GM19468 (cell line): ENCODE measurements at regions not wholly inside any gene's neighbourhood (a gene's known extent, or its start where the extent isn't known, plus 50 kb on each side); places are given as distances from the start of the nearest gene placed in this dataset.

Source experiments
- ATAC-seq: cut with Tn5 transposase; IDR thresholded peaks from one replicate; pipeline ENCODE4 v1.9.1; 2021; ENCODE audit warnings: mild to moderate bottlenecking, moderate library complexity, moderate number of reproducible peaks; ENCODE audit not compliant: unreplicated experiment; ENCODE audit errors: extremely low read depth

- no peak for ATAC-seq
Measured at GRCh38 chr4:14184265-14184664, 556.7 kb upstream of the BOD1L1 start.

- ATAC-seq, result no peak
Measured at GRCh38 chr4:14184767-14185166, 557.2 kb upstream of the BOD1L1 start.

DNA sequence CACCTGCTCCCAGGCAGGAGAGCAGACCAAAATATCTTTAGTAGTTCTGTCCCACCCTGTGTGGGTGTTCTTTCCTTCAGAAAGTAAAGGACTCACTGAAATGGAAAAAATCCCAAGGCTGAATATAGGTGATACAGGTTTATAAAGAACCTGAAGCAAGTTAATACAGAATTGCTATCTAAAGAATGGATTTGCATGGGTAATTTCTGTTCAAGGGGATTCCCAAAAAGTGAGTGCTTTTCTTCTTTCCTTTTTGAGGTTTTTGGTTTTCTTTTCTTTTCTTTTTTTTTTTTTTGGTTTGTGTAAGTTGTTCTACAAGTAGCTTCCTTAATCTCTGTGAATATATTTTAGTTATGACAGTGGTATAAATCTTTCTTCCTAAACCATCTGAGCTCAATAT, 560.7 kb upstream of the BOD1L1 start:
- ATAC-seq, result no peak

DNA sequence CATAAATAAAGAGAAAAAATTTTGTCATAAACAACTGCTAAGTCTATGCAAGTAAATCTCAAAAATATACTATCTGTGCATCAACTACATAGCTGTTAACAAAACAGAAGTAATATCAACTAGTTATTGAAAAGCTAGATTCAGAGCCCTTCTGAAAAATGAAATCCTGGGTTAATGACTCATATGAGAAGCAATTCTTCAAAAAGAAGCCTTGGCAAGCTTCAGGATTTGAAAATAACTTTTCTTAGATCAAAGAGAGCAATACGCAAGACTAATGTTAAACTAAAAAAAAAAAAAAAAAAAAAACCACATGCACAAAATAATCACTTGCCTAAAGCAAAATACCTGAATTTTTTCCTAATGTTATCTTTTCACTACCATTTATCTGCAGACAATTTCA, 566.1 kb upstream of the BOD1L1 start:
- ATAC-seq, result no peak

DNA sequence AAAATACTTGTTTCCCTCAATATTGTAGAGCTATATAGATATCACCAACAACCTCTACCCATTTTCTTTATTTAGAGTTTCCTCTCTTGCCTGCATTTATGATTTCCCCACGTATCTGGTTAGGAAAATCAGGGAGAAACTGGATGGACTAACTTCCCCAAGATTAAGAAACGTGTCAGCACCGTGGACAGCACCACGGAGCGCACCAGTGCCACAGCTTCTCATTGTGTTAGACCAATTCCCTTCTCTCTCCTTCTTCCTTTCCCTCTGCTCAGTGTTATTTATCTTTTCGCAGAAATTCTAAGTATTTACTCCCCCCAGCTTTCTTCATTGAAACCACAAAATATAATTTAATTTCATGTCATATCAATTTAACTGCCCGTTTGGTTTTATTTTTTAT, 568.6 kb upstream of the BOD1L1 start:
- no peak for ATAC-seq

DNA sequence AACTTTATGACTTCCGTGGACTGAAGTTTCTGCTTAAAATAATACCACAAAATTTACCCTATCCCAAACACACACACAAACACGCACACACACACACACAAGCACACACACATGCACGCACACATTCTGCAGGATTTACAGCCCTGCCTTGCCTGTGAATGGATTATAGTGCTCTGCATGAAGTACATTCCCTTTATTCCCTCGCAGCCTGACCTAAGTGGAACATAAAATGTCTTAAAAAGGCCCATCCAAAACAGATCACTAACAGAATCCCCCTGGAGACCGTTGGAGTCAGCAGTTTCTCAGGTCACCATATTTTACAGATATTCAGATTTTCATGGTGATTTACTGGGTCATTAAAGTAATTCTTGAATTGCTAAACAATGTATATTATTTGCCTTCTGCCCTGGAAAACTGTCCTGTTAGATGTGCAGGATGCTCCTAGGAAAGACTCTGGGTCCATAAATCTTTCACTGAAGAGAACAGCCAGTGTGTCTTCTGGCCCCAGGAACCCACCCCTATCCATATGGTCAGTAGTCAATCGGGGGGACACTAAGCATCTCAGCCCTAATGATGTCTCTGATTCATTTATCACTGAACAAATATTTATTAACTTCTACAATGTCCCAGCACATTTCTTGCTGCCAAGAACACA, 587.7 kb upstream of the BOD1L1 start:
- ATAC-seq, result no peak

GRCh38 chr4:14217401-14217800, 589.9 kb upstream of the BOD1L1 start:
- ATAC-seq, result no peak

DNA sequence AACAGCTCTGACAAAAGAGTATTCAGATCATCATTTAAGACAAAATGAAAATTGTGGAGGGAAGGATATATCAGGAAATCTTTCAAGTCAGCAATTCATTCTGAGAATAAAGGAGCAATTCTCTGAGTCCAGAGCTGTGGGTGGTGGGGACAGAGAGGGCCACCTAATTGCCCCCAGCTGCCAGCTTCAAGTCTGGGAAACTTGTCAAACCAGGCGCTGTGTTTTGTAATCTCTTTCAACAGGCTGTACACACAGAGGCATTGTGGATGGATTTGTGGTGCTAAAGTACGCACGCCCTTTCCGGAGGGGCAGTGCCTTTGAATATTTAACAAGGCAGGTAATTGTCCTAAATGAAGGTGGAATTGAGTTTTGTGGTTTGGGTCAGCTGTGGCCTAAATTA, 591.1 kb upstream of the BOD1L1 start:
- no peak for ATAC-seq

DNA sequence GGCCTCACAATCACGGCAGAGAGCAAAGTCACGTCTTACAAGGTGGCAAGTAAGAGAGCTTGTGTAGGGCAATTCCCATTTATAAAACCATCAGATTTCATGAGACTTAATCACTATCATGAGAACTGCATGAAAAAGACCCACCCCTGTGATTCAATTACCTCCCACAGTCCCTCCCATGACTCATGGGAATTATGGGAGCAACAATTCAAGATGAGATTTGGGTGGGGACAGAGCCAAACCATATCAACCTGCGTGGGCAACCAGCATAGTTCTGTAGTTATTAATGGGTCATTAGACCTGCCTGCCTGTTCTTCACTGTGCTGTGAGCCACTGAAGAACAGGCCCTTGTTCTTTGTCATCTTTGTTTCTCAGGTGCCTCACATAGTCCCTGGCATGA, 593.7 kb upstream of the BOD1L1 start:
- ATAC-seq, result no peak

DNA sequence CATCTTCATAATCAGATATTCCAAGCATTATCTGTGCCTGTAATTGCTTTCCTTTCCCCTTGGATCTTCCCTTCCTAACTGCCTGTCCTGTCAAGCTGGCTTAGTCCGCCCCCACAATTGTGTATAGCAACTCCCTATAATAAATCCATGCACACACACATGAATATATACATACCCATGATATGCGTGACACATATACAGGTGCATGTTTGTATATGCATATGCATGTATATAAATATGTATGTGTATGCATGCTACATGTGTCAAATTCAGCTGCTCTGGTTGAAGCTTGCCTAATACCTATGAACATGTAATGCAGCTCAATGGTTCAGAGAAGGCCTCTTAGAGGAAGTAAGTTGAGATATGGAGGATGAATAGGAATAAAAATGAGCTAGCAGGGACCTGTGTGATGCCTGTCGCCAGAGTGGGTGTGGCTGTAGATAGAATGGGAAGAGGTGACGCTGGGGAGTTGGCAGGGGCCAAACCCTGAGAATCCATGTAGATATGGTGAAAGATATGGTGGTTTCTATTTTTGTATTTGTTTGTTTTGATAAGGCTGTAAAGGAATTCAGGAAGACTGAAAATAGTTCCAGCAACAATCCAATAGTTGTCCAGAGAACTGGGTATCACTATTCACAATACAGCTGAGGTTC, 595.0 kb upstream of the BOD1L1 start:
- no peak for ATAC-seq

- no peak for ATAC-seq
Measured at GRCh38 chr4:14223461-14223860, 595.9 kb upstream of the BOD1L1 start.

- ATAC-seq, result no peak
Measured at GRCh38 chr4:14225688-14226207, 598.2 kb upstream of the BOD1L1 start.

- ATAC-seq, result no peak
Measured at GRCh38 chr4:14233126-14233525, 605.6 kb upstream of the BOD1L1 start.

DNA sequence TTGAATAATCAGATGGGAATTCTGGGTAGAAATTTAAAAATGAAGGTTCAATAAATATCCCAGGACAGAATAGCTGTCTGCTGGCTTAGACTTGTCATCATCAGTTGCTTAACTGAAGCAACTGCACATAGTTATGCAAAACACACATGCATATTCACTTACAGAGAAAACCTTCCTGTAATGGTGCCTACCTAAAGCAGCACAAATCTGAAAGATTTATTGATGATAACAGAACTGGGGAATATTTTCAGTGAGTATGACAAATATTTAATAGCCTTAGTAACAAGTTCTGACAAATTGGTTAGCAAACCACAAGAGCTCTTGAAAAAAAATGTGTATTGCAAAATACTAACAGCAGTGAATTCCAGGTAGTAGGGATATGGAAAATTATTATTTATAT, 606.8 kb upstream of the BOD1L1 start:
- ATAC-seq, result no peak

- no peak for ATAC-seq
Measured at GRCh38 chr4:14236359-14236758, 608.8 kb upstream of the BOD1L1 start.

- no peak for ATAC-seq
Measured at GRCh38 chr4:14237911-14238310, 610.4 kb upstream of the BOD1L1 start.

GRCh38 chr4:14241574-14241973, 614.0 kb upstream of the BOD1L1 start:
- no peak for ATAC-seq

DNA sequence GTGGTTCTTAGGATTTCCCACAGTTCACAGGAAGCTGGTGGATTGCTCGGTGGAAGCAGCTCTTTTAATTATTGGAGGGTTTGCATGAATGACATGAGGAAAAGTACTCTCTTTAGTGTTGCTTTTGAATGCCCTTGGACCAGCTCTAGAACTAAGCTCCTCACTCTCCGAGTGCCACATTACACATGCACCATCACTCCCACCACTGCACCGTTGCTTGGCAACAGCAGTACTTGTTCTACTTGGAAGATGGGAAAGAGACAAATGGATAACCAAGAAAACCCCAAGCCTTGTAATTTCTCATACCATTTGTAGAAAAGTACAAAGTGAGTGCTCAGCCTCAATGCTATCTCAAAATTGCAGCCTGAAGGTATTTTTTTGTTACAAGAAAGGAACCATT, 620.2 kb upstream of the BOD1L1 start:
- ATAC-seq, result no peak

- no peak for ATAC-seq
Measured at GRCh38 chr4:14249226-14249625, 621.7 kb upstream of the BOD1L1 start.

DNA sequence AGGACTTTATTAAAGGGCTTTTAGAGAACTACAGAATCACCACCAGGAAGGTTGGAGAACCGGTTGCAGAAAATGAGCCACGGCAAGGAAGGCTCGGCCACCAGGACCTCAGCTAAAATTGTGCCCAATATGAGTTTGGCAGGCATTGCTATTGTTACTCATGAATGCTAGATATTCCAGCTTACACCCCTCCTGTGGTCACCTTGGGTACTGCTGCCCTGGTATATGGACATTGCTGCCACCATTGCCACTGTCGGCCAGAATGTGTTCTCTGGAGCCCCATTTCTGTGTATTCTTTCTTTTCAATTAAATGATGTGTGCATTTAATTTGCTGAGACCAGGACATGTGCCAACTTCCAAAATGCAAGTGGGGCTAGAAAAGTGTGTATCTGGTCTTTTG, 626.7 kb upstream of the BOD1L1 start:
- ATAC-seq, result no peak

GRCh38 chr4:14254926-14255325, 627.4 kb upstream of the BOD1L1 start:
- no peak for ATAC-seq

DNA sequence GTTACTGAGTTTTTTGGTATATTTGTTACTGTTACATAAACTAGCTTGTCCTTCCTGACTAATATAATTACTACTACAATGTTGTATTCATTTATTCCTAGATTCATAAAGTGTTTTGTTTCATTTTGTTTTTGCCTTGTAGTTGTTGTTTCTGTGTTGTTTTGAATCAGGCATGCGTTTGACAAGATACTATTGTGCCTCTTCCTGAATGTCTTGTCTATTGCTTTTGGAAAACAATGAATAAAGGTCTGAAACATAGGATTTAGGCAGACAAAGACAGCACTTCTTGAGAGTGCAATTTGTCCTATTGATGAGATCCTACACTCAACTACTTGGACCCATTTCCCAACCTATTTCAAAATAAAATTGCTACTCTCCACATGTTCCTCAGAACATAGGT, 630.4 kb upstream of the BOD1L1 start:
- no peak for ATAC-seq
